ENCODE measurements at regions not wholly inside any gene's neighbourhood (a gene's known extent, or its start where the extent isn't known, plus 50 kb on each side); places are given as distances from the start of the nearest gene placed in this dataset.
"Not testable (repeated sequence)": the region's sequence is repeated elsewhere in the genome, so short reads cannot be mapped to it uniquely, and the experiment has no call there.

GRCh38 chr13:84777316-84777715 is 895.0 kb upstream of the SLITRK1 start:
- H3F3A ChIP-seq (ENCODE audit: control insufficient read depth, insufficient read depth) = no peaks in the 10 kb centered on the region
- H3K27ac ChIP-seq (ENCODE audit: low read depth, low read length) = no peak overlapping the region
- H3K9me3 ChIP-seq (ENCODE audit: control insufficient read depth, insufficient read depth, low read length) = no peaks in the 10 kb centered on the region
- H3K36me3 ChIP-seq (ENCODE audit: control insufficient read depth, low read length) = no peaks in the 10 kb centered on the region
- no peak for TF ChIP-seq EZH2phosphoT487 (IDR thresholded peaks at IDR 0.05; ENCODE audit: borderline replicate concordance, low read length)
- TF ChIP-seq CTCF (IDR thresholded peaks at IDR 0.05; ENCODE audit: low read depth, low read length, poor library complexity, severe bottlenecking) = no peak
- H3K4me2 ChIP-seq (ENCODE audit: low read length) = no peak overlapping the region
- no peaks in the 10 kb centered on the region for H3K79me2 ChIP-seq (ENCODE audit: control insufficient read depth, low read length)
- H3K9me2 ChIP-seq (replicated peaks; ENCODE audit: control insufficient read depth, low read length) = no peaks in the 10 kb centered on the region
- no peaks in the 10 kb centered on the region for H3K4me1 ChIP-seq (ENCODE audit: control insufficient read depth, low read length)
- no peak overlapping the region for H3K4me3 ChIP-seq (ENCODE audit: low read length)
- no peaks in the 10 kb centered on the region for H3K27me3 ChIP-seq (ENCODE audit: control insufficient read depth, low read length)
- no peaks in the 10 kb centered on the region for H4K20me1 ChIP-seq (ENCODE audit: control insufficient read depth, insufficient read depth, low read depth, low read length)

GRCh38 chr13:84776593-84776992 is 894.3 kb upstream of the SLITRK1 start:
- H3K27ac ChIP-seq (ENCODE audit: low read depth, low read length) = no peak overlapping the region
- H3K36me3 ChIP-seq (ENCODE audit: control insufficient read depth, low read length) = no peaks in the 10 kb centered on the region
- no peak overlapping the region for H3K4me2 ChIP-seq (ENCODE audit: low read length)
- no peaks in the 10 kb centered on the region for H3K9me2 ChIP-seq (replicated peaks; ENCODE audit: control insufficient read depth, low read length)
- no peaks in the 10 kb centered on the region for H3K27me3 ChIP-seq (ENCODE audit: control insufficient read depth, low read length)
- H4K20me1 ChIP-seq (ENCODE audit: control insufficient read depth, insufficient read depth, low read depth, low read length) = no peaks in the 10 kb centered on the region
- no peak for TF ChIP-seq EZH2phosphoT487 (IDR thresholded peaks at IDR 0.05; ENCODE audit: borderline replicate concordance, low read length)
- no peak for TF ChIP-seq CTCF (IDR thresholded peaks at IDR 0.05; ENCODE audit: low read depth, low read length, poor library complexity, severe bottlenecking)
- H3K4me3 ChIP-seq (ENCODE audit: low read length) = no peak overlapping the region
- H3K79me2 ChIP-seq (ENCODE audit: control insufficient read depth, low read length) = no peaks in the 10 kb centered on the region
- H3K9me3 ChIP-seq (ENCODE audit: control insufficient read depth, insufficient read depth, low read length) = no peaks in the 10 kb centered on the region
- H3F3A ChIP-seq (ENCODE audit: control insufficient read depth, insufficient read depth) = no peaks in the 10 kb centered on the region
- H3K4me1 ChIP-seq (ENCODE audit: control insufficient read depth, low read length) = no peaks in the 10 kb centered on the region

GRCh38 chr13:84775920-84776319 is 893.6 kb upstream of the SLITRK1 start:
- H4K20me1 ChIP-seq (ENCODE audit: control insufficient read depth, insufficient read depth, low read depth, low read length); H3K4me3 ChIP-seq (ENCODE audit: low read length); H3K4me2 ChIP-seq (ENCODE audit: low read length); H3K27ac ChIP-seq (ENCODE audit: low read depth, low read length); H3K4me1 ChIP-seq (ENCODE audit: control insufficient read depth, low read length); H3K27me3 ChIP-seq (ENCODE audit: control insufficient read depth, low read length); H3K79me2 ChIP-seq (ENCODE audit: control insufficient read depth, low read length); H3K36me3 ChIP-seq (ENCODE audit: control insufficient read depth, low read length); H3F3A ChIP-seq (ENCODE audit: control insufficient read depth, insufficient read depth); H3K9me2 ChIP-seq (replicated peaks; ENCODE audit: control insufficient read depth, low read length); H3K9me3 ChIP-seq (ENCODE audit: control insufficient read depth, insufficient read depth, low read length): not testable (repeated sequence)

- no peaks in the 10 kb centered on the region for H3K4me1 ChIP-seq (ENCODE audit: control insufficient read depth, low read length)
- no peak for TF ChIP-seq CTCF (IDR thresholded peaks at IDR 0.05; ENCODE audit: low read depth, low read length, poor library complexity, severe bottlenecking)
- no peak for TF ChIP-seq EZH2phosphoT487 (IDR thresholded peaks at IDR 0.05; ENCODE audit: borderline replicate concordance, low read length)
- no peak overlapping the region for H3K27ac ChIP-seq (ENCODE audit: low read depth, low read length)
- no peaks in the 10 kb centered on the region for H4K20me1 ChIP-seq (ENCODE audit: control insufficient read depth, insufficient read depth, low read depth, low read length)
- H3K4me2 ChIP-seq (ENCODE audit: low read length) = no peak overlapping the region
- H3K9me2 ChIP-seq (replicated peaks; ENCODE audit: control insufficient read depth, low read length) = no peaks in the 10 kb centered on the region
- no peak overlapping the region for H3K4me3 ChIP-seq (ENCODE audit: low read length)
- H3K9me3 ChIP-seq (ENCODE audit: control insufficient read depth, insufficient read depth, low read length) = no peaks in the 10 kb centered on the region
- H3F3A ChIP-seq (ENCODE audit: control insufficient read depth, insufficient read depth) = no peaks in the 10 kb centered on the region
- H3K79me2 ChIP-seq (ENCODE audit: control insufficient read depth, low read length) = no peaks in the 10 kb centered on the region
- no peaks in the 10 kb centered on the region for H3K27me3 ChIP-seq (ENCODE audit: control insufficient read depth, low read length)
- no peaks in the 10 kb centered on the region for H3K36me3 ChIP-seq (ENCODE audit: control insufficient read depth, low read length)
Observed at GRCh38 chr13:84774111-84774510, 891.8 kb upstream of the SLITRK1 start.

All from DOHH2 (cell line).